Ovary (tissue), 3 donors: ENCODE measurements at regions not wholly inside any gene's neighbourhood (a gene's known extent, or its start where the extent isn't known, plus 50 kb on each side); places are given as distances from the start of the nearest gene placed in this dataset.

Source experiments
- POLR2A ChIP-seq: fragments of 450-650 bp; IDR thresholded peaks from one replicate; pipeline ENCODE4 v1.6.1; 2017; ENCODE audit warnings: antibody characterized with exemption, mild to moderate bottlenecking, moderate library complexity
- TF ChIP-seq, protein P1 (sequence below), 3 donors: fragments of 450-650 bp in 2 of 3; fragments of 200-600 bp in 1 of 3; IDR thresholded peaks; one replicate each; pipeline versions ENCODE4 v1.5.1 to v1.8.0; 2016 to 2022; ENCODE audit warnings: antibody characterized with exemption in 3 of 3, mild to moderate bottlenecking in 1 of 3
- donor health status: DM: no; HTN: no; CAD: no.

DNA sequence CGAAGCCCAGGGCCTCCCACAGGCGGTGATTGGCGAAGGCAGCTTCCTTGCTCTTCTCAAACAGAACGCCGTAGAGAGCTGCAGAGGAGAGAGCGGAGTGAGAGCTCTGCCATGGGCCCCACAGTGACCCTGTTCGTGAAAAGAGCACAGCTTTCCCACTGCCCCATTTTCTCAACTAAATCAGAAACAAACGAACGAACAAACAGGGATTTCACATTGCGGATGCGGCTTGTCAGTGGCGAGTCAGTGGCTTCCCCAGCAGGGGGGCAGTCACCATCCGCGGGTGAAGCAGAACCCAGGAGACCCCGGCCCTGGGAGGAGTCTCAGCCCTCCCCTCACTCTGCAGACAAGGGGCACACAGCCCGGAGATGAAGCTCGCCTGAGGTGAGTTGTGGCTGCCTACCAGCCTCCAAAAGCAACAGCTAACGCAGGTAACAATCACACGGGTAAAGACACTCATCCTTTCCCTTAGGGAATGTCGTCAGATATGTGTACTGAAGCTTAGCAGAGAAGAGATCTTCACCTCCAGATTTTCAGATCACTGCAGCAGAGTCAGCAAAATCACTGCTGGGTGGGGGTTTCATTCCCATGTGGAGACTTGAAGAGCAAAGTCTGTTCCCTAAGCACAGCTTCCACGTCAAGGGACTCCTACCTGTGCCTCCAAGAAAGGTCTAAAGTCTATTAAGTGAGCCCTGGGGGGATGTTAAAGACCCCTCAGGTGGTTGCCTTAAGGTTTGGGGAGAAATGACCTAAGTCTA, 51.2 kb upstream of the GPR31 start:
- TF ChIP-seq, protein P1, sequence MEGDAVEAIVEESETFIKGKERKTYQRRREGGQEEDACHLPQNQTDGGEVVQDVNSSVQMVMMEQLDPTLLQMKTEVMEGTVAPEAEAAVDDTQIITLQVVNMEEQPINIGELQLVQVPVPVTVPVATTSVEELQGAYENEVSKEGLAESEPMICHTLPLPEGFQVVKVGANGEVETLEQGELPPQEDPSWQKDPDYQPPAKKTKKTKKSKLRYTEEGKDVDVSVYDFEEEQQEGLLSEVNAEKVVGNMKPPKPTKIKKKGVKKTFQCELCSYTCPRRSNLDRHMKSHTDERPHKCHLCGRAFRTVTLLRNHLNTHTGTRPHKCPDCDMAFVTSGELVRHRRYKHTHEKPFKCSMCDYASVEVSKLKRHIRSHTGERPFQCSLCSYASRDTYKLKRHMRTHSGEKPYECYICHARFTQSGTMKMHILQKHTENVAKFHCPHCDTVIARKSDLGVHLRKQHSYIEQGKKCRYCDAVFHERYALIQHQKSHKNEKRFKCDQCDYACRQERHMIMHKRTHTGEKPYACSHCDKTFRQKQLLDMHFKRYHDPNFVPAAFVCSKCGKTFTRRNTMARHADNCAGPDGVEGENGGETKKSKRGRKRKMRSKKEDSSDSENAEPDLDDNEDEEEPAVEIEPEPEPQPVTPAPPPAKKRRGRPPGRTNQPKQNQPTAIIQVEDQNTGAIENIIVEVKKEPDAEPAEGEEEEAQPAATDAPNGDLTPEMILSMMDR (IDR thresholded peaks at IDR 0.05) = no peak
- no peak for TF ChIP-seq POLR2A
